Endothelial cell of umbilical vein (primary cell): ENCODE measurements at regions not wholly inside any gene's neighbourhood (a gene's known extent, or its start where the extent isn't known, plus 50 kb on each side); places are given as distances from the start of the nearest gene placed in this dataset.

Source experiments
- BruUV-seq: library from RNA; stranded (reverse); fragments of 400-500 nt; replicated peaks from 2 replicates; lab custom pipeline; 2021; lab: Mats Ljungman, UMichigan
- CTCF ChIA-PET: fragments of 300-600, 350-600 bp; sonication (Branson Sonifier 250); formaldehyde crosslinking; loops from one replicate; lab custom pipeline; 2021; ENCODE audit warnings: antibody characterized with exemption, inconsistent platforms; lab: Charles Lee
- POLR2A ChIA-PET: fragments of 300-600, 350-600 bp; sonication (Branson Sonifier 250); formaldehyde crosslinking; loops from one replicate; lab custom pipeline; 2021; ENCODE audit warnings: antibody characterized with exemption, inconsistent platforms; lab: Charles Lee
- DNase-seq: peaks from one replicate; pipeline ENCODE4 v3.0.0-alpha.2; 2011; ENCODE audit warnings: low read depth, low spot score
- FAIRE-seq: peaks from 2 replicates; lab custom pipeline; 2011; peaks lifted over from hg19 to GRCh38; lab: Jason Lieb, UNC
- H2AFZ ChIP-seq: 2 replicates; pipeline ENCODE4 v1.6.0; 2012; ENCODE audit warnings: low read depth, low read length, control low read depth, inconsistent platforms
- H3K27ac ChIP-seq: 2 replicates; pipeline ENCODE4 v1.5.1; 2011; ENCODE audit warnings: low read depth, mild to moderate bottlenecking, control low read depth, low read length, moderate library complexity; ENCODE audit not compliant: insufficient read depth
- H3K27me3 ChIP-seq, 2 experiments: 2 replicates each; pipeline versions ENCODE4 v1.6.0 to v1.6.1; 2011; ENCODE audit warnings: low read length in 2 of 2, mixed read lengths in 1 of 2; ENCODE audit not compliant: control insufficient read depth in 2 of 2, insufficient read depth in 2 of 2
- H3K36me3 ChIP-seq, 2 experiments: 2 replicates in 1 of 2; 3 replicates in 1 of 2; pipeline ENCODE4 v1.5.1; 2011; ENCODE audit warnings: low read length in 2 of 2, mild to moderate bottlenecking in 1 of 2, moderate library complexity in 1 of 2; ENCODE audit not compliant: control insufficient read depth in 2 of 2, insufficient read depth in 2 of 2; ENCODE audit errors: extremely low read depth in 1 of 2
- H3K4me1 ChIP-seq: 3 replicates; pipeline ENCODE4 v1.5.1; 2011; ENCODE audit warnings: mild to moderate bottlenecking, low read length; ENCODE audit not compliant: control insufficient read depth, insufficient read depth; ENCODE audit errors: extremely low read depth
- H3K4me2 ChIP-seq: 2 replicates; pipeline ENCODE4 v1.6.1; 2011; ENCODE audit warnings: low read length, control low read depth, mixed read lengths; ENCODE audit not compliant: insufficient read depth
- H3K4me3 ChIP-seq, 3 experiments: fragments of 200-600 bp in 1 of 3; sonication (generic), shearing (Covaris generic) in 1 of 3; replicated peaks in 1 of 3; 2 replicates each; pipeline ENCODE4 v1.5.1; 2011 to 2016; ENCODE audit warnings: control low read depth in 3 of 3, low read length in 3 of 3, mild to moderate bottlenecking in 2 of 3, inconsistent platforms in 1 of 3, low read depth in 1 of 3, moderate library complexity in 1 of 3; ENCODE audit not compliant: insufficient read depth in 1 of 3
- H3K79me2 ChIP-seq: 2 replicates; pipeline ENCODE4 v1.6.0; 2012; ENCODE audit warnings: low read length, inconsistent platforms; ENCODE audit not compliant: control insufficient read depth, insufficient read depth
- H3K9ac ChIP-seq: replicated peaks from 2 replicates; pipeline ENCODE3; 2011; ENCODE audit warnings: low read length, control low read depth; ENCODE audit not compliant: insufficient read depth; ENCODE audit errors: extremely low read depth
- H3K9me1 ChIP-seq: replicated peaks from 3 replicates; pipeline ENCODE4 v1.6.0; 2011; ENCODE audit warnings: mild to moderate bottlenecking, low read length; ENCODE audit not compliant: control insufficient read depth, insufficient read depth; ENCODE audit errors: extremely low read depth
- H3K9me3 ChIP-seq: replicated peaks from 2 replicates; pipeline ENCODE4 v1.5.1; 2012; ENCODE audit warnings: low read length, inconsistent platforms; ENCODE audit not compliant: control insufficient read depth, insufficient read depth
- H4K20me1 ChIP-seq: replicated peaks from 2 replicates; pipeline ENCODE3; 2011; ENCODE audit warnings: mild to moderate bottlenecking, low read length; ENCODE audit not compliant: control insufficient read depth, insufficient read depth; ENCODE audit errors: extremely low read depth
- POLR2A ChIP-seq: IDR thresholded peaks from 2 replicates; pipeline ENCODE4 v1.6.1; 2012; ENCODE audit warnings: low read depth, mild to moderate bottlenecking, control low read depth, low read length
- dilution Hi-C: fragments of 300-500 bp; cut with MboI; formaldehyde crosslinking; loops from one replicate; pipeline ENCODE4 v1.15.0; 2019; ENCODE audit warnings: low sequenced_read_pairs; ENCODE audit not compliant: extremely low pct_ligation_motif_present
- intact Hi-C: fragments of 100-400 bp; cut with micrococcal nuclease; formaldehyde crosslinking; loops from one replicate; pipeline ENCODE4 v1.10.0; 2022
- TF ChIP-seq, protein P1 (sequence below): IDR thresholded peaks from 2 replicates; pipeline ENCODE4 v1.6.1; 2011; ENCODE audit not compliant: insufficient read depth, insufficient read length

DNA sequence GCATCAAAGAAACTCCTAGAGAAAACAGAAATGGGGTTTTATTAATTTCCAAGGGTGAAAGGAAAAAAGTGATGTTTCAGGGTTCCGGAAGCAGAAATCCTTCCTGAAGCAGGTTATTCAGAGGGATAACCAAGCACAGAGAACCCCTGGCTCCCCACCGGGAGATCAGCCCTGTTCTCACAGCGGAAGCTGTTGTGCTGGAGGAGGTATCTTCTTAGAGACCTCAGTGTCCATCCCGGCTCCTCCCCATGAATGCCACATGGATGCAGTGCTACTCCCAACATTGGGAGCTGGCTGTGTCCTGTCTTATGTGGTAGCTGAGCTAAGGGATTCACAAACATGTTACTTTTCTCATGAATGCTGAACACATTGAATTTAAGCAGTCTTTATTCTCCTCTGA is 80.9 kb upstream of the IRX2 start:
- no TSS peak for BruUV-seq
- Histone ChIP-seq H3K27ac (no peak overlapping the region), H3K4me1 (no peaks in the 10 kb centered on the region), H3K27me3 (no peaks in the 10 kb centered on the region), H3K9me1 (no peaks in the 10 kb centered on the region), H3K79me2 (no peaks in the 10 kb centered on the region), H3K36me3 (no peaks in the 10 kb centered on the region), H2AFZ (no peak overlapping the region), H3K9me3 (peaks cover 2% of the 10 kb centered on the region), H3K4me3 (no peak overlapping the region), H3K4me2 (no peak overlapping the region), H3K9ac (no peak overlapping the region), H4K20me1 (no peaks in the 10 kb centered on the region)
- intact Hi-C loops = no loop called here
- FAIRE-seq (no peak), DNase-seq (no peak)
- TF ChIP-seq, protein P1, sequence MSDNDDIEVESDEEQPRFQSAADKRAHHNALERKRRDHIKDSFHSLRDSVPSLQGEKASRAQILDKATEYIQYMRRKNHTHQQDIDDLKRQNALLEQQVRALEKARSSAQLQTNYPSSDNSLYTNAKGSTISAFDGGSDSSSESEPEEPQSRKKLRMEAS = no peak
- POLR2A ChIA-PET = no interaction called here
- dilution Hi-C loops = no loop called here
- CTCF ChIA-PET = no interaction called here

GRCh38 chr5:2829239-2829638 is 77.8 kb upstream of the IRX2 start:
- CTCF ChIA-PET = no interaction called here
- Histone ChIP-seq H3K9me1 (no peaks in the 10 kb centered on the region), H3K36me3 (no peaks in the 10 kb centered on the region), H3K9ac (no peak overlapping the region), H2AFZ (no peak overlapping the region), H4K20me1 (no peaks in the 10 kb centered on the region), H3K27ac (no peak overlapping the region), H3K4me3 (no peak overlapping the region), H3K27me3 (no peaks in the 10 kb centered on the region), H3K9me3 (peaks cover 4% of the 10 kb centered on the region), H3K4me2 (no peak overlapping the region), H3K4me1 (no peaks in the 10 kb centered on the region), H3K79me2 (no peaks in the 10 kb centered on the region)
- intact Hi-C loops (no loop called here), dilution Hi-C loops (no loop called here)
- no TSS peak for BruUV-seq
- POLR2A ChIA-PET = no interaction called here
- FAIRE-seq (no peak), DNase-seq (no peak)
- TF ChIP-seq POLR2A = no peak
